Mesenchymal stem cell (in vitro differentiated cells and primary cell): ENCODE measurements at regions not wholly inside any gene's neighbourhood (a gene's known extent, or its start where the extent isn't known, plus 50 kb on each side); places are given as distances from the start of the nearest gene placed in this dataset.

ENCODE experiments used
- DNase-seq: peaks from one replicate; pipeline ENCODE4 v3.0.0-alpha.2; 2013
- H2AFZ ChIP-seq: one replicate; pipeline ENCODE4 v1.6.1; 2013; ENCODE audit warnings: low read depth, mild to moderate bottlenecking, control low read depth, inconsistent platforms, low read length, moderate library complexity
- H2AK5ac ChIP-seq: 2 replicates; pipeline ENCODE4 v1.6.1; 2013; ENCODE audit warnings: low read length, moderate library complexity, mild to moderate bottlenecking, inconsistent platforms; ENCODE audit not compliant: severe bottlenecking
- H2BK120ac ChIP-seq: one replicate; pipeline ENCODE4 v1.6.1; 2013; ENCODE audit warnings: low read depth, mild to moderate bottlenecking, inconsistent platforms, low read length, moderate library complexity
- H2BK12ac ChIP-seq, 2 experiments: one replicate each; pipeline ENCODE4 v1.6.1; 2013; ENCODE audit warnings: inconsistent platforms in 2 of 2, low read length in 2 of 2, mild to moderate bottlenecking in 2 of 2, moderate library complexity in 2 of 2, control low read depth in 1 of 2
- H2BK15ac ChIP-seq: one replicate; pipeline ENCODE4 v1.6.1; 2013; ENCODE audit warnings: mild to moderate bottlenecking, low read depth, inconsistent platforms; ENCODE audit not compliant: poor library complexity, severe bottlenecking
- H2BK5ac ChIP-seq: 2 replicates; pipeline ENCODE4 v1.6.1; 2013; ENCODE audit warnings: low read depth, mild to moderate bottlenecking, low read length, control low read depth, inconsistent platforms; ENCODE audit not compliant: poor library complexity, severe bottlenecking
- H3K14ac ChIP-seq, 2 experiments: one replicate each; pipeline ENCODE4 v1.6.1; 2013; ENCODE audit warnings: inconsistent platforms in 2 of 2, low read length in 2 of 2, control low read depth in 1 of 2, mild to moderate bottlenecking in 1 of 2, moderate library complexity in 1 of 2
- H3K18ac ChIP-seq, 2 experiments: one replicate each; pipeline ENCODE4 v1.6.1; 2013; ENCODE audit warnings: inconsistent platforms in 2 of 2, low read length in 2 of 2, control low read depth in 1 of 2, low read depth in 1 of 2, mild to moderate bottlenecking in 1 of 2
- H3K23ac ChIP-seq, 2 experiments: one replicate each; pipeline ENCODE4 v1.6.1; 2013; ENCODE audit warnings: inconsistent platforms in 2 of 2, low read length in 2 of 2, mild to moderate bottlenecking in 2 of 2, moderate library complexity in 2 of 2, control low read depth in 1 of 2
- H3K27ac ChIP-seq: 2 replicates; pipeline ENCODE4 v1.5.1; 2013; ENCODE audit warnings: mild to moderate bottlenecking, moderate library complexity, low read length, control low read depth, inconsistent platforms; ENCODE audit not compliant: poor library complexity, severe bottlenecking
- H3K27me3 ChIP-seq, 2 experiments: 2 replicates each; pipeline versions ENCODE4 v1.6.1 to v1.7.0; 2013; ENCODE audit warnings: low read length in 2 of 2, mild to moderate bottlenecking in 2 of 2, moderate library complexity in 2 of 2, control low read depth in 1 of 2, inconsistent platforms in 1 of 2; ENCODE audit not compliant: control insufficient read depth in 1 of 2, insufficient read depth in 1 of 2
- H3K36me3 ChIP-seq, 2 experiments: 2 replicates each; pipeline versions ENCODE4 v1.6.1 to v1.7.0; 2013; ENCODE audit warnings: low read length in 2 of 2, control low read depth in 1 of 2, inconsistent platforms in 1 of 2, low read depth in 1 of 2, mild to moderate bottlenecking in 1 of 2; ENCODE audit not compliant: insufficient read depth in 2 of 2, control insufficient read depth in 1 of 2
- H3K4ac ChIP-seq, 2 experiments: one replicate each; pipeline ENCODE4 v1.6.1; 2013; ENCODE audit warnings: inconsistent platforms in 2 of 2, low read length in 2 of 2, mild to moderate bottlenecking in 2 of 2, moderate library complexity in 2 of 2, control low read depth in 1 of 2, low read depth in 1 of 2
- H3K4me1 ChIP-seq: 2 replicates; pipeline ENCODE4 v1.6.1; 2013; ENCODE audit warnings: low read depth, low read length, control low read depth; ENCODE audit not compliant: control insufficient read depth, insufficient read depth
- H3K4me2 ChIP-seq: 2 replicates; pipeline ENCODE4 v1.6.1; 2013; ENCODE audit warnings: low read length, mild to moderate bottlenecking, inconsistent platforms; ENCODE audit not compliant: poor library complexity, severe bottlenecking
- H3K4me3 ChIP-seq, 2 experiments: 2 replicates each; pipeline versions ENCODE4 v1.5.1 to v1.7.0; 2013; ENCODE audit warnings: low read length in 2 of 2, mild to moderate bottlenecking in 2 of 2, control low read depth in 1 of 2, low read depth in 1 of 2; ENCODE audit not compliant: insufficient read depth in 1 of 2
- H3K79me1 ChIP-seq: replicated peaks from 2 replicates; pipeline ENCODE4 v1.6.1; 2013; ENCODE audit warnings: mild to moderate bottlenecking, control low read depth, low read length, inconsistent platforms; ENCODE audit not compliant: poor library complexity, severe bottlenecking
- H3K9ac ChIP-seq: 2 replicates; pipeline ENCODE4 v1.7.0; 2013; ENCODE audit warnings: mild to moderate bottlenecking, low read length, moderate library complexity
- H3K9me3 ChIP-seq: 2 replicates; pipeline ENCODE4 v1.7.0; 2013; ENCODE audit warnings: mild to moderate bottlenecking, low read length; ENCODE audit not compliant: control insufficient read depth
- H4K8ac ChIP-seq: one replicate; pipeline ENCODE4 v1.6.1; 2013; ENCODE audit warnings: inconsistent platforms, mild to moderate bottlenecking, low read length, moderate library complexity
- H4K91ac ChIP-seq: one replicate; pipeline ENCODE4 v1.6.1; 2013; ENCODE audit warnings: mild to moderate bottlenecking, low read length, inconsistent platforms
- WGBS: methylation state at CpG from one replicate; pipeline ENCODE4 v1.1.7; 2013; ENCODE audit warnings: mixed read lengths; 5-methylcytosine and 5-hydroxymethylcytosine counted together

DNA sequence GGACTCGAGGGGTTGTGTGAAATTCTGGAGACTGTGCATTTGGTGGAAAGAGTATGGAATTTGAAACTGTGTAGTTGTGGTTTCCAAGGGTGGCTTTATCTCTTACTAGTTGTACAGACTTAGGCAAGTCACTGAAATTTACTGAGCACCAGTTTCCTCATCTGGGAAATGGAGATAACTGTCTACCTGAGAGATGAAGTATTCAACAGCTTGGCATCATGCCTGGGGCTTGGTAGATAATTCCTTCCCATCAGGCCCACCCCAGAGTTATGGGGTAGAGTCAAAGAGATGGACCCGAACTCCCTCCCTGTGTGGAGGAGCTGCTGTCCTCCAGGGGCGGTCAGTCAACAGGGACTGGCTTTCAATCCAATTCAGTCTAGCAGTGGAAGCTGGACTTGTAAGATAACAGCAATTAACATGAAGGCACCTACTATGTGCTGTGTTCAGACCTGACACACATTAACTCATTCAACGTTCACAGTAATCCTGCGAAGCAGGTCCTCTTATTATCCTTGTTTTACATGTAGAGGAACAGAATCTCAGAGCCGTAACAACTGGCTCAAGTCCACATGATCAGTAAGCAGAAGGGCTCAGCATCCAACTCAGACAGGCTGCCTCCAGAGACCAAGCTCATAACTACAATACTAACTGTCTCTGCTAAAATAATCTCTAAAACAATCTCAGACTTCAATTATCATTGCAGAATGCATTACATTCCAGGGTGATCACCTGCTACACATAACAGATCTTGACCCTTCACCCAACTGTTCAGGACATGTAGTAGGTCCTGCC is 432.1 kb downstream of the LPIN1 start:
- Histone ChIP-seq H3K4me3 (no peak overlapping the region), H2BK15ac (no peak overlapping the region), H4K8ac (peak overlapping the region; percentile 19), H3K4me2 (no peak overlapping the region), H3K36me3 (no peaks in the 10 kb centered on the region), H4K91ac (no peak overlapping the region), H3K4me1 (peaks cover 3% of the 10 kb centered on the region), H2BK12ac (peak overlapping the region; percentile 16 to 90), H3K9me3 (no peaks in the 10 kb centered on the region), H2BK5ac (no peak overlapping the region), H3K23ac (no peak overlapping the region), H2BK120ac (no peak overlapping the region), H3K4ac (peak overlapping the region in 1 of 2 experiments; percentile 5), H2AK5ac (no peak overlapping the region), H3K27ac (no peak overlapping the region), H3K79me1 (no peaks in the 10 kb centered on the region), H2AFZ (no peak overlapping the region), H3K18ac (peak overlapping the region; percentile 26 to 46), H3K14ac (no peak overlapping the region), H3K27me3 (peaks cover 0 to 3% of the 10 kb centered on the region in 2 experiments), H3K9ac (no peak overlapping the region)
- DNase-seq = no peak
- 98% methylated on average over 6 of the region's 6 CpGs for WGBS

GRCh38 chr2:12180031-12180430 is 433.6 kb downstream of the LPIN1 start:
- Histone ChIP-seq H4K91ac (no peak overlapping the region), H2BK5ac (no peak overlapping the region), H3K27me3 (peaks cover 0 to 3% of the 10 kb centered on the region in 2 experiments), H2AK5ac (no peak overlapping the region), H3K14ac (no peak overlapping the region), H3K18ac (peak overlapping the region; percentile 48 to 49), H3K79me1 (no peaks in the 10 kb centered on the region), H2BK120ac (no peak overlapping the region), H2BK12ac (no peak overlapping the region), H4K8ac (no peak overlapping the region), H3K27ac (no peak overlapping the region), H3K4me3 (no peak overlapping the region), H3K4ac (no peak overlapping the region), H2AFZ (no peak overlapping the region), H3K23ac (no peak overlapping the region), H3K4me1 (peaks cover 3% of the 10 kb centered on the region), H3K4me2 (no peak overlapping the region), H3K9ac (no peak overlapping the region), H2BK15ac (no peak overlapping the region), H3K9me3 (no peaks in the 10 kb centered on the region), H3K36me3 (no peaks in the 10 kb centered on the region)
- DNase-seq = no peak
- 83% methylated on average over 1 of the region's 2 CpGs for WGBS

GRCh38 chr2:12183032-12183645 is 436.7 kb downstream of the LPIN1 start:
- no peak for DNase-seq
- Histone ChIP-seq H2AK5ac (no peak overlapping the region), H3K9ac (no peak overlapping the region), H3K14ac (no peak overlapping the region), H2BK15ac (no peak overlapping the region), H3K4me3 (no peak overlapping the region), H3K18ac (no peak overlapping the region), H2AFZ (no peak overlapping the region), H3K4me1 (no peaks in the 10 kb centered on the region), H3K27me3 (peaks cover 0 to 3% of the 10 kb centered on the region in 2 experiments), H3K4me2 (no peak overlapping the region), H3K4ac (no peak overlapping the region), H3K36me3 (no peaks in the 10 kb centered on the region), H2BK5ac (no peak overlapping the region), H3K23ac (no peak overlapping the region), H4K8ac (no peak overlapping the region), H2BK12ac (no peak overlapping the region), H3K9me3 (no peaks in the 10 kb centered on the region), H4K91ac (no peak overlapping the region), H2BK120ac (no peak overlapping the region), H3K79me1 (no peaks in the 10 kb centered on the region), H3K27ac (no peak overlapping the region)
- 89% methylated on average over 1 of the region's 3 CpGs for WGBS

GRCh38 chr2:12192762-12193161 is 446.3 kb downstream of the LPIN1 start:
- Histone ChIP-seq H3K36me3 (no peaks in the 10 kb centered on the region), H3K27ac (no peak overlapping the region), H2BK12ac (no peak overlapping the region), H2BK120ac (no peak overlapping the region), H3K9ac (no peak overlapping the region), H3K79me1 (no peaks in the 10 kb centered on the region), H3K4ac (no peak overlapping the region), H3K18ac (no peak overlapping the region), H3K14ac (no peak overlapping the region), H2BK15ac (no peak overlapping the region), H4K91ac (no peak overlapping the region), H3K27me3 (no peaks in the 10 kb centered on the region), H3K4me3 (no peak overlapping the region), H3K4me2 (no peak overlapping the region), H2BK5ac (no peak overlapping the region), H2AFZ (no peak overlapping the region), H4K8ac (no peak overlapping the region), H3K9me3 (peaks cover 6% of the 10 kb centered on the region), H2AK5ac (no peak overlapping the region), H3K4me1 (no peaks in the 10 kb centered on the region), H3K23ac (no peak overlapping the region)
- no peak for DNase-seq
- WGBS = 82% methylated on average over 4 of the region's 5 CpGs
